Transverse colon (tissue), 4 donors: ENCODE measurements at regions not wholly inside any gene's neighbourhood (a gene's known extent, or its start where the extent isn't known, plus 50 kb on each side); places are given as distances from the start of the nearest gene placed in this dataset.

ENCODE experiments used
- DNase-seq: peaks from one replicate; pipeline ENCODE4 v3.0.0-alpha.2; 2019
- H3K27ac ChIP-seq, 4 donors: fragments of 200-600 bp; sonication (generic); 2 replicates each; pipeline ENCODE4 v1.5.1; 2016 to 2018; ENCODE audit warnings: inconsistent platforms in 4 of 4
- H3K27me3 ChIP-seq: fragments of 200-600 bp; sonication (generic); 2 replicates; pipeline ENCODE4 v1.5.1; 2017; ENCODE audit warnings: inconsistent platforms
- H3K36me3 ChIP-seq, 4 donors: fragments of 200-600 bp; sonication (generic); 2 replicates each; pipeline ENCODE4 v1.5.1; 2017 to 2019; ENCODE audit warnings: inconsistent platforms in 4 of 4
- H3K4me1 ChIP-seq, 4 donors: fragments of 200-600 bp; sonication (generic); 2 replicates each; pipeline ENCODE4 v1.5.1; 2017 to 2020; ENCODE audit warnings: inconsistent platforms in 4 of 4
- H3K4me3 ChIP-seq, 4 donors: fragments of 200-600 bp; sonication (generic); 1 replicate in 1 of 4; 2 replicates in 3 of 4; pipeline versions ENCODE4 v1.5.1 to v1.6.1; 2017 to 2019; ENCODE audit warnings: inconsistent platforms in 4 of 4
- H3K9me3 ChIP-seq, 2 donors: fragments of 200-600 bp; sonication (generic); 2 replicates each; pipeline ENCODE4 v1.5.1; 2017 to 2019; ENCODE audit warnings: inconsistent platforms in 2 of 2
- EP300 ChIP-seq: sonication (generic); formaldehyde crosslinking; IDR thresholded peaks from one replicate; pipeline ENCODE4 v1.6.1; 2017; ENCODE audit warnings: antibody characterized with exemption, low read depth
- POLR2A ChIP-seq: fragments of 450-650 bp; IDR thresholded peaks from one replicate; pipeline ENCODE4 v1.6.1; 2016; ENCODE audit warnings: antibody characterized with exemption, mild to moderate bottlenecking, moderate library complexity
- POLR2AphosphoS5 ChIP-seq, 3 donors: sonication (generic); formaldehyde crosslinking; IDR thresholded peaks; one replicate each; pipeline ENCODE4 v1.6.1; 2016; ENCODE audit warnings: antibody characterized with exemption in 3 of 3
- WGBS, 2 donors: methylation state at CpG; one replicate each; pipeline ENCODE4 v1.1.5; 2018; ENCODE audit warnings: low coverage in 1 of 2; 5-methylcytosine and 5-hydroxymethylcytosine counted together
- in situ Hi-C, 4 donors: fragments of 200-750 bp; cut with MboI; loops; one replicate each; pipeline versions ENCODE4 v1.15.0 to v1.15.1; 2017; ENCODE audit warnings: low sequenced_read_pairs in 3 of 4, low pct_ligation_motif_present in 1 of 4, low pct_unique_long_range_greater_than_20kb in 1 of 4
- intact Hi-C: fragments of 100-400 bp; cut with DNase I; formaldehyde crosslinking; loops from one replicate; pipeline ENCODE4 v1.15.1; 2023; ENCODE audit warnings: low total_unique reads
- TF ChIP-seq, protein P1 (sequence below), 5 experiments: fragments of 200-600 bp in 3 of 5; fragments of 450-650 bp in 2 of 5; sonication (generic) in 3 of 5; IDR thresholded peaks; 1 replicate in 2 of 5; 2 replicates in 3 of 5; pipeline ENCODE4 v1.5.1; 2016 to 2017; ENCODE audit warnings: antibody characterized with exemption in 5 of 5, inconsistent platforms in 3 of 5, mild to moderate bottlenecking in 2 of 5, moderate library complexity in 1 of 5

DNA sequence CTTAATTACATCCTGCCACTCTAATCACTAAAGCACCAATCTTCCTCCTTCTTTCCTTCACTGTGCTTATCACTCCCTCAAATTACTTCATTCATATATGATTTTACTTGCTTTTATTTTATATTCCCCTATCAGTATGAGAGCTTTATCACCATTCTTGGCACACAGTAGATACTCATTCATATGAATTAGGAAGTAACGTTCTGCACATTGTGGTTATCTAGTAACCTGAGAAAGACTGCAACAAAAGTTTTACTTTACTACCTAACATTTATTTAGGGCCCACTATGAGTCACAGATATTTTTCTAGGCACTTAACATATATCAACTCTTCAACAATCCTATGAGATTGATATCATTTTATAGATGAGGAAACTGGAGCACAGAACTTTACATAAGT lies 1559.9 kb upstream of the TENM4 start:
- Histone ChIP-seq H3K4me1 (no peaks in the 10 kb centered on the region), H3K9me3 (no peaks in the 10 kb centered on the region), H3K27me3 (no peaks in the 10 kb centered on the region), H3K4me3 (no peak overlapping the region), H3K27ac (no peak overlapping the region), H3K36me3 (no peaks in the 10 kb centered on the region)
- TF ChIP-seq, protein P1, sequence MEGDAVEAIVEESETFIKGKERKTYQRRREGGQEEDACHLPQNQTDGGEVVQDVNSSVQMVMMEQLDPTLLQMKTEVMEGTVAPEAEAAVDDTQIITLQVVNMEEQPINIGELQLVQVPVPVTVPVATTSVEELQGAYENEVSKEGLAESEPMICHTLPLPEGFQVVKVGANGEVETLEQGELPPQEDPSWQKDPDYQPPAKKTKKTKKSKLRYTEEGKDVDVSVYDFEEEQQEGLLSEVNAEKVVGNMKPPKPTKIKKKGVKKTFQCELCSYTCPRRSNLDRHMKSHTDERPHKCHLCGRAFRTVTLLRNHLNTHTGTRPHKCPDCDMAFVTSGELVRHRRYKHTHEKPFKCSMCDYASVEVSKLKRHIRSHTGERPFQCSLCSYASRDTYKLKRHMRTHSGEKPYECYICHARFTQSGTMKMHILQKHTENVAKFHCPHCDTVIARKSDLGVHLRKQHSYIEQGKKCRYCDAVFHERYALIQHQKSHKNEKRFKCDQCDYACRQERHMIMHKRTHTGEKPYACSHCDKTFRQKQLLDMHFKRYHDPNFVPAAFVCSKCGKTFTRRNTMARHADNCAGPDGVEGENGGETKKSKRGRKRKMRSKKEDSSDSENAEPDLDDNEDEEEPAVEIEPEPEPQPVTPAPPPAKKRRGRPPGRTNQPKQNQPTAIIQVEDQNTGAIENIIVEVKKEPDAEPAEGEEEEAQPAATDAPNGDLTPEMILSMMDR (IDR thresholded peaks at IDR 0.05), result no peak
- TF ChIP-seq EP300 (no peak), POLR2A (no peak), POLR2AphosphoS5 (IDR thresholded peaks at IDR 0.05) (no peak)
- intact Hi-C loops, result no loop called here
- no peak for DNase-seq
- WGBS, 2 donors, result 0 to 21% methylated on average over 1 of the region's 1 CpG
- in situ Hi-C loops, result loop anchor here in 1 of 4 donors (25.0 kb wide), 1 partner anchor 112 kb away; no protein-coding TSS in a partner anchor

DNA sequence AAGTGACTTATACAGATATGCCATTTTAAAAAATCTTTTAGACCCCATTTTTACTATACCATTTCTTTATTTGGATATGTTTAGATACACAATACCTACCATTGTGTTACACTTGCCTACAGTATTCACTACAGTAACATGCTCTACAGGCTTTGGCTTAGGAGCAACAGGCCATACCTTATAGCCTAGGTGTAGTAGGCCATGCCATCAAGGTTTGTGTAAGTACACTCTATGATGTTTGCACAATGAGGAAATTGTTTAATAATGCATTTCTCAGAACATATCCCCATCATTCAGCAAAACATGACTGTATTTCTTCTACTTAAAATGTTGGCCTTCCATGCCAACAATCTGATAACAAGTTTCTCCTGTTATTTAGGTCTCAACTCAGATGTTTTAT lies 1559.5 kb upstream of the TENM4 start:
- Histone ChIP-seq H3K27ac (no peak overlapping the region), H3K4me3 (no peak overlapping the region), H3K27me3 (no peaks in the 10 kb centered on the region), H3K9me3 (no peaks in the 10 kb centered on the region), H3K36me3 (no peaks in the 10 kb centered on the region), H3K4me1 (no peaks in the 10 kb centered on the region)
- intact Hi-C loops, result no loop called here
- in situ Hi-C loops, result loop anchor here in 1 of 4 donors (25.0 kb wide), 1 partner anchor 112 kb away; no protein-coding TSS in a partner anchor
- TF ChIP-seq, protein P1 (IDR thresholded peaks at IDR 0.05), result no peak
- TF ChIP-seq POLR2AphosphoS5 (IDR thresholded peaks at IDR 0.05) (no peak), POLR2A (no peak), EP300 (no peak)
- no peak for DNase-seq

DNA sequence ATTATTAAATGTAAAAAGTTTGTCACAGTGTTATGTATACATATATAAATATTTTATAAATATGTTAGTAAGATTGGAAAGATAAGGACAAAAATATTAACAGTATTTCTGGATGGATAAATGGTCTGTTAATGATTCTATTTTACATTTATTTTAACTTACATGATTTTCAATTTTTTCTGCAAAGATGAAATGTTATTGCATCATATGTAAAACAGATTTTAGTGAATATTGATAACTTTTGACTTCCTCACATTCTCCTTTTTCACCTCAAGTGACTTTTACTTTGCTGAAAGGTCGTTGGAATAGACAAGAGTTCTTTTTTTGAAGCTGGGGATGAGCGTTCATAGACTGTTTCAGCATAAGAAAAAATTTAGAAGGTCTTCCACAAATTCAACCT lies 1554.7 kb upstream of the TENM4 start:
- DNase-seq, result no peak
- Histone ChIP-seq H3K36me3 (no peaks in the 10 kb centered on the region), H3K4me1 (no peaks in the 10 kb centered on the region), H3K27ac (no peak overlapping the region), H3K9me3 (no peaks in the 10 kb centered on the region), H3K27me3 (no peaks in the 10 kb centered on the region), H3K4me3 (no peak overlapping the region)
- 70 to 73% methylated on average over 2 of the region's 2 CpGs for WGBS, 2 donors
- intact Hi-C loops, result no loop called here
- TF ChIP-seq EP300 (no peak), POLR2AphosphoS5 (IDR thresholded peaks at IDR 0.05) (no peak), POLR2A (no peak)
- TF ChIP-seq, protein P1 (IDR thresholded peaks at IDR 0.05), result no peak
- in situ Hi-C loops, result no loop called here

DNA sequence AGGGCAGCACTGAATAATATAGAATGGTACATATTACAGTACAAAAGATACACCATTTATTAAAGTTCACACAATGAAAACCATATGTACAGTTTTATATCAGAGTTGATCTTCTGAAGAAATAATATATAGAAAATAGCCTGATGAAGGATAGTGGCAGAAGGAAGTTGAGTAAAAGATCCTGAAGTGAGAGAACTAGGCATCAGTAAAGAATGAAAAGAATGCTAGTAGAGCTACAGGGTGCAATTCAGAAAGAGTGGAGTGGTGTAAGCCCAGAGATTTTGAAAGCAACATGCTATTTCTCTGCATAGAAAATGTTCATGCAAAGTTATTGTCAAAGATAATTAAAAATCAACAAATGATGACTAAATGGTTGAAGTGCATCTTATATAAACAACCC lies 1552.7 kb upstream of the TENM4 start:
- no peak overlapping the region for H3K27ac ChIP-seq
- in situ Hi-C loops, result no loop called here
- intact Hi-C loops, result no loop called here
- no peak for DNase-seq
- H3K4me3 ChIP-seq, result no peak overlapping the region
- no peak for TF ChIP-seq POLR2AphosphoS5 (IDR thresholded peaks at IDR 0.05)
- TF ChIP-seq EP300, result no peak
- no peak for TF ChIP-seq POLR2A
- TF ChIP-seq, protein P1 (IDR thresholded peaks at IDR 0.05), result no peak
- no peaks in the 10 kb centered on the region for H3K4me1 ChIP-seq
- no peaks in the 10 kb centered on the region for H3K36me3 ChIP-seq
- no peaks in the 10 kb centered on the region for H3K27me3 ChIP-seq
- H3K9me3 ChIP-seq, result no peaks in the 10 kb centered on the region
